Panc1 (cell line): ENCODE measurements at regions not wholly inside any gene's neighbourhood (a gene's known extent, or its start where the extent isn't known, plus 50 kb on each side); places are given as distances from the start of the nearest gene placed in this dataset.

Experiments used
- ATAC-seq: fragments of 200-7000 bp; cut with Tn5 transposase; 2 replicates; pipeline ENCODE4 v1.9.1; 2020; ENCODE audit warnings: mild to moderate bottlenecking, moderate library complexity
- BruUV-seq: library from RNA; stranded (reverse); fragments of 400-500 nt; replicated peaks from 2 replicates; lab custom pipeline; 2021; lab: Mats Ljungman, UMichigan
- CTCF ChIA-PET: fragments of 300-600 bp; sonication (Branson Sonifier 250); formaldehyde crosslinking; loops from one replicate; lab custom pipeline; 2022; ENCODE audit warnings: antibody characterized with exemption; lab: Charles Lee
- POLR2A ChIA-PET: fragments of 300-600 bp; sonication (Branson Sonifier 250); formaldehyde crosslinking; loops from one replicate; lab custom pipeline; 2022; ENCODE audit warnings: antibody characterized with exemption; lab: Charles Lee
- DNase-seq: peaks from one replicate; pipeline ENCODE4 v3.0.0-alpha.2; 2010; ENCODE audit warnings: low read depth, low spot score
- H3K27ac ChIP-seq: 2 replicates; pipeline ENCODE4 v1.5.1; 2011; ENCODE audit warnings: mild to moderate bottlenecking, low read length, inconsistent platforms
- H3K27me3 ChIP-seq: fragments of 200-500 bp; sonication (Bioruptor generic); 2 replicates; pipeline ENCODE4 v1.6.0; 2014; ENCODE audit warnings: low read length, inconsistent platforms; ENCODE audit not compliant: control insufficient read depth, insufficient read depth
- H3K36me3 ChIP-seq: fragments of 200-500 bp; sonication (Bioruptor generic); 2 replicates; pipeline ENCODE4 v1.5.1; 2014; ENCODE audit warnings: inconsistent platforms, mild to moderate bottlenecking, low read length, moderate library complexity; ENCODE audit not compliant: control insufficient read depth, insufficient read depth
- H3K4me1 ChIP-seq: 2 replicates; pipeline ENCODE4 v1.5.1; 2011; ENCODE audit warnings: inconsistent platforms, mild to moderate bottlenecking, low read length, moderate library complexity; ENCODE audit not compliant: control insufficient read depth, insufficient read depth
- H3K4me3 ChIP-seq, 2 experiments: 2 replicates each; pipeline ENCODE4 v1.5.1; 2011 to 2012; ENCODE audit warnings: low read depth in 2 of 2, low read length in 2 of 2, mild to moderate bottlenecking in 2 of 2, inconsistent platforms in 1 of 2, moderate library complexity in 1 of 2
- H3K9me3 ChIP-seq: fragments of 200-500 bp; sonication (Bioruptor generic); 2 replicates; pipeline ENCODE4 v1.5.1; 2014; ENCODE audit warnings: low read depth, mild to moderate bottlenecking, inconsistent platforms, low read length, moderate library complexity; ENCODE audit not compliant: control insufficient read depth, insufficient read depth
- POLR2AphosphoS5 ChIP-seq: IDR thresholded peaks from 2 replicates; pipeline ENCODE4 v1.6.1; 2012; ENCODE audit warnings: mild to moderate bottlenecking, low read depth, low read length, moderate library complexity
- SIN3A ChIP-seq: IDR thresholded peaks from 2 replicates; pipeline ENCODE4 v1.6.1; 2012; ENCODE audit warnings: low read depth, mild to moderate bottlenecking, low read length, moderate library complexity, borderline replicate concordance; ENCODE audit not compliant: insufficient read depth
- TCF7L2 ChIP-seq: IDR thresholded peaks from 2 replicates; pipeline ENCODE4 v1.6.1; 2011; ENCODE audit warnings: mild to moderate bottlenecking, low read depth, low read length, inconsistent platforms
- in situ Hi-C: cut with HindIII; loops from 2 replicates; pipeline ENCODE4 v1.10.0; 2016; ENCODE audit warnings: low sequenced_read_pairs, low pct_unique_long_range_greater_than_20kb
- intact Hi-C: fragments of 100-400 bp; cut with micrococcal nuclease; formaldehyde crosslinking; loops from one replicate; pipeline ENCODE4 v1.10.0; 2022; ENCODE audit not compliant: unreplicated experiment
- TF ChIP-seq, protein P1 (sequence below), 2 experiments: IDR thresholded peaks; 2 replicates each; pipeline ENCODE4 v1.6.1; 2011 to 2012; ENCODE audit warnings: low read depth in 2 of 2, control low read depth in 1 of 2, low read length in 1 of 2, mild to moderate bottlenecking in 1 of 2, moderate library complexity in 1 of 2; ENCODE audit not compliant: insufficient read depth in 1 of 2
- TF ChIP-seq, protein P2 (sequence below): fragments of 450-650 bp; IDR thresholded peaks from 2 replicates; pipeline ENCODE4 v1.5.1; 2017; ENCODE audit warnings: mild to moderate bottlenecking

DNA sequence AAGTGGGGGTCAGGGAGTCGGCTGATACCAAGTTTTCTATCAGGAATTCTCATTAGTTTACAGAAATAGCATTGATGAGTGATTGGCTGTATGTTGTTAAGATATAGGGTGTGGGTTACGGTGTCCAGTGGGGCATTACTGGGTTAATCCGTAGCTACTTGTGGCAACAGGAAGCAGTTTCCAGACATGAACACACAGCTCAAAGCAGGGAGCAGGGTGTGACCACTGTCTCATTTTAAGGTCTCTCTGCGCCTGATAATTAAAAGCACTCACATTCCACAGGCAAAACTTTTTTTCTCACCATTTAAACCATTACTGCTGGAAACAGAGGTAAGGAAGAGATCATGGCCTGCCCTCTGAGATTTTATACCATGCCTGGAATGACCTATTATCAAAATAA is 114.9 kb downstream of the SIK1 start:
- in situ Hi-C loops = no loop called here
- Histone ChIP-seq H3K4me3 (no peak overlapping the region), H3K36me3 (no peaks in the 10 kb centered on the region), H3K9me3 (no peaks in the 10 kb centered on the region), H3K27ac (no peak overlapping the region), H3K4me1 (0 out of 2 replicates have a peak, but pooled peaks cover 2% of the 10 kb centered on the region), H3K27me3 (no peaks in the 10 kb centered on the region)
- no TSS peak for BruUV-seq
- ATAC-seq (no peak), DNase-seq (no peak)
- ChIA-PET CTCF (interaction anchor here (0.6 kb wide), 1 partner anchor 298 kb away, joined by 4 read pairs; no protein-coding TSS in a partner anchor), POLR2A (no interaction called here)
- TF ChIP-seq, protein P1, sequence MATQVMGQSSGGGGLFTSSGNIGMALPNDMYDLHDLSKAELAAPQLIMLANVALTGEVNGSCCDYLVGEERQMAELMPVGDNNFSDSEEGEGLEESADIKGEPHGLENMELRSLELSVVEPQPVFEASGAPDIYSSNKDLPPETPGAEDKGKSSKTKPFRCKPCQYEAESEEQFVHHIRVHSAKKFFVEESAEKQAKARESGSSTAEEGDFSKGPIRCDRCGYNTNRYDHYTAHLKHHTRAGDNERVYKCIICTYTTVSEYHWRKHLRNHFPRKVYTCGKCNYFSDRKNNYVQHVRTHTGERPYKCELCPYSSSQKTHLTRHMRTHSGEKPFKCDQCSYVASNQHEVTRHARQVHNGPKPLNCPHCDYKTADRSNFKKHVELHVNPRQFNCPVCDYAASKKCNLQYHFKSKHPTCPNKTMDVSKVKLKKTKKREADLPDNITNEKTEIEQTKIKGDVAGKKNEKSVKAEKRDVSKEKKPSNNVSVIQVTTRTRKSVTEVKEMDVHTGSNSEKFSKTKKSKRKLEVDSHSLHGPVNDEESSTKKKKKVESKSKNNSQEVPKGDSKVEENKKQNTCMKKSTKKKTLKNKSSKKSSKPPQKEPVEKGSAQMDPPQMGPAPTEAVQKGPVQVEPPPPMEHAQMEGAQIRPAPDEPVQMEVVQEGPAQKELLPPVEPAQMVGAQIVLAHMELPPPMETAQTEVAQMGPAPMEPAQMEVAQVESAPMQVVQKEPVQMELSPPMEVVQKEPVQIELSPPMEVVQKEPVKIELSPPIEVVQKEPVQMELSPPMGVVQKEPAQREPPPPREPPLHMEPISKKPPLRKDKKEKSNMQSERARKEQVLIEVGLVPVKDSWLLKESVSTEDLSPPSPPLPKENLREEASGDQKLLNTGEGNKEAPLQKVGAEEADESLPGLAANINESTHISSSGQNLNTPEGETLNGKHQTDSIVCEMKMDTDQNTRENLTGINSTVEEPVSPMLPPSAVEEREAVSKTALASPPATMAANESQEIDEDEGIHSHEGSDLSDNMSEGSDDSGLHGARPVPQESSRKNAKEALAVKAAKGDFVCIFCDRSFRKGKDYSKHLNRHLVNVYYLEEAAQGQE (IDR thresholded peaks at IDR 0.05; ENCODE audit: insufficient read depth in 1 of 2, low read depth in 2 of 2, low read length in 1 of 2) = no peak
- TF ChIP-seq TCF7L2 (no peak), POLR2AphosphoS5 (no peak), SIN3A (no peak)
- TF ChIP-seq, protein P2, sequence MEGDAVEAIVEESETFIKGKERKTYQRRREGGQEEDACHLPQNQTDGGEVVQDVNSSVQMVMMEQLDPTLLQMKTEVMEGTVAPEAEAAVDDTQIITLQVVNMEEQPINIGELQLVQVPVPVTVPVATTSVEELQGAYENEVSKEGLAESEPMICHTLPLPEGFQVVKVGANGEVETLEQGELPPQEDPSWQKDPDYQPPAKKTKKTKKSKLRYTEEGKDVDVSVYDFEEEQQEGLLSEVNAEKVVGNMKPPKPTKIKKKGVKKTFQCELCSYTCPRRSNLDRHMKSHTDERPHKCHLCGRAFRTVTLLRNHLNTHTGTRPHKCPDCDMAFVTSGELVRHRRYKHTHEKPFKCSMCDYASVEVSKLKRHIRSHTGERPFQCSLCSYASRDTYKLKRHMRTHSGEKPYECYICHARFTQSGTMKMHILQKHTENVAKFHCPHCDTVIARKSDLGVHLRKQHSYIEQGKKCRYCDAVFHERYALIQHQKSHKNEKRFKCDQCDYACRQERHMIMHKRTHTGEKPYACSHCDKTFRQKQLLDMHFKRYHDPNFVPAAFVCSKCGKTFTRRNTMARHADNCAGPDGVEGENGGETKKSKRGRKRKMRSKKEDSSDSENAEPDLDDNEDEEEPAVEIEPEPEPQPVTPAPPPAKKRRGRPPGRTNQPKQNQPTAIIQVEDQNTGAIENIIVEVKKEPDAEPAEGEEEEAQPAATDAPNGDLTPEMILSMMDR = no peak
- intact Hi-C loops = no loop called here

DNA sequence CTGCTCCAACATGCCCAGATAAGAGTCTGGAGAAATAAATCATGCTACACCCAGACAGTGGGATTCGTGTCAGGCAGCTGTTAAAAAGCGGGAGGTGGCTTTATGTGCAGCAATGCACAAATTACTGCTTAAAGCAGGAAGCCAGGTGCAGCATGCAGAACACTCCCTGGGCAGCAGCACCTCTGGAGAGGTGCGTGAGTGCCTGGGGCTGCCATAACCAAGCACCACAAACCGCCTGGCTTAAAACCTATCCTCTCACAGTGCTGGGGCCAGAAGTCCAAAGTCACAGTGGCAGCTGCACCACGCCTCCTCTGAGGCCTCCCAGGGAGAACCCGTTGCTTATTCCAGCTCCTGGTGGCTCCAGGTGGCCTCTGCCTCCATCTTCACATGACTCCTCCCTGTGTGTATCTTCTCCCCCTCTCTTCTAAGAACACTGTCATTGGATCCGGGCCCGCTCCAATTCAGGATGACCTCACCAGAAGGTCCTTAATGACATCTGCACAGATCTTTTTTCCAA is 115.6 kb downstream of the SIK1 start:
- H3K4me1 ChIP-seq = 0 out of 2 replicates have a peak, but pooled peaks cover 2% of the 10 kb centered on the region
- no peak overlapping the region for H3K27ac ChIP-seq
- H3K4me3 ChIP-seq = no peak overlapping the region
- ChIA-PET CTCF (no interaction called here), POLR2A (no interaction called here)
- intact Hi-C loops = no loop called here
- in situ Hi-C loops = no loop called here
- no peak for TF ChIP-seq SIN3A
- TF ChIP-seq POLR2AphosphoS5 = no peak
- TF ChIP-seq, protein P1 (IDR thresholded peaks at IDR 0.05; ENCODE audit: insufficient read depth in 1 of 2, low read depth in 2 of 2, low read length in 1 of 2) = no peak
- no peak for TF ChIP-seq TCF7L2
- TF ChIP-seq, protein P2 = no peak
- no peak for DNase-seq
- BruUV-seq = no TSS peak
- no peaks in the 10 kb centered on the region for H3K36me3 ChIP-seq
- H3K9me3 ChIP-seq = no peaks in the 10 kb centered on the region
- no peaks in the 10 kb centered on the region for H3K27me3 ChIP-seq
- no peak for ATAC-seq
